BLaER1 (cell line): ENCODE measurements at regions not wholly inside any gene's neighbourhood (a gene's known extent, or its start where the extent isn't known, plus 50 kb on each side); places are given as distances from the start of the nearest gene placed in this dataset.
"Not testable (repeated sequence)": the region's sequence is repeated elsewhere in the genome, so short reads cannot be mapped to it uniquely, and the experiment has no call there.

Source experiments
- H3K27ac ChIP-seq: shearing (Covaris generic); formaldehyde crosslinking; 2 replicates; pipeline ENCODE4 v1.8.1; 2022
- H3K27me3 ChIP-seq: shearing (Covaris generic); formaldehyde crosslinking; 2 replicates; pipeline ENCODE4 v1.8.1; 2022
- H3K36me3 ChIP-seq: shearing (Covaris generic); formaldehyde crosslinking; 2 replicates; pipeline ENCODE4 v1.8.1; 2022
- H3K4me1 ChIP-seq: shearing (Covaris generic); formaldehyde crosslinking; 2 replicates; pipeline ENCODE4 v1.8.1; 2022
- H3K4me2 ChIP-seq: shearing (Covaris generic); formaldehyde crosslinking; 2 replicates; pipeline ENCODE4 v1.8.1; 2022
- H3K4me3 ChIP-seq: shearing (Covaris generic); formaldehyde crosslinking; 2 replicates; pipeline ENCODE4 v1.8.1; 2022
- H3K9ac ChIP-seq: shearing (Covaris generic); formaldehyde crosslinking; 2 replicates; pipeline ENCODE4 v1.8.1; 2022
- H3K9me3 ChIP-seq: shearing (Covaris generic); formaldehyde crosslinking; 2 replicates; pipeline ENCODE4 v1.8.1; 2022
- H4K20me1 ChIP-seq: shearing (Covaris generic); formaldehyde crosslinking; 2 replicates; pipeline ENCODE4 v1.8.1; 2022
- Cebpa-rat ChIP-seq: shearing (Covaris generic); IDR thresholded peaks from 2 replicates; pipeline ENCODE4 v1.8.1; 2022

DNA sequence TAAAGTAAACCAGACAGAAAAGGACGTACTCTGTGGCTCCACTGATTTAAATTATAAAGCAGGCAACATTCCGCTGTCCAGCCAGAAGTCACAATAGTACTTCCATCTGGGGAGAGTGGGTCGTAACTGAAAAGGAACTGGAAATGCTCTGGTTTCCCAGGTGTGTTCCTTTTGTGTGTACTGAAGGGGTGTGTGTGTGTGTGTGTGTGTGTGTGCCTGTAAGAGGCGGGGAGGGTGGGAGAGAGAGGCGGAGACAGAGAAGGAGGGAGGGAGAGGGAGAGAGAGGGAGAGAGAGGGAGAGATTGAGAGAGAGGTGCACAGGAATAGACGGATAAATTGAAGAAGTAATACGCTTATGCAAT is 178.4 kb upstream of the ZNF184 start:
- Histone ChIP-seq H3K27me3 (no peaks in the 10 kb centered on the region), H3K4me2 (no peak overlapping the region), H3K4me3 (no peak overlapping the region), H3K9ac (no peak overlapping the region), H4K20me1 (no peaks in the 10 kb centered on the region), H3K36me3 (no peaks in the 10 kb centered on the region), H3K4me1 (no peaks in the 10 kb centered on the region), H3K9me3 (peaks cover 27% of the 10 kb centered on the region), H3K27ac (no peak overlapping the region)
- TF ChIP-seq Cebpa-rat: no peak

DNA sequence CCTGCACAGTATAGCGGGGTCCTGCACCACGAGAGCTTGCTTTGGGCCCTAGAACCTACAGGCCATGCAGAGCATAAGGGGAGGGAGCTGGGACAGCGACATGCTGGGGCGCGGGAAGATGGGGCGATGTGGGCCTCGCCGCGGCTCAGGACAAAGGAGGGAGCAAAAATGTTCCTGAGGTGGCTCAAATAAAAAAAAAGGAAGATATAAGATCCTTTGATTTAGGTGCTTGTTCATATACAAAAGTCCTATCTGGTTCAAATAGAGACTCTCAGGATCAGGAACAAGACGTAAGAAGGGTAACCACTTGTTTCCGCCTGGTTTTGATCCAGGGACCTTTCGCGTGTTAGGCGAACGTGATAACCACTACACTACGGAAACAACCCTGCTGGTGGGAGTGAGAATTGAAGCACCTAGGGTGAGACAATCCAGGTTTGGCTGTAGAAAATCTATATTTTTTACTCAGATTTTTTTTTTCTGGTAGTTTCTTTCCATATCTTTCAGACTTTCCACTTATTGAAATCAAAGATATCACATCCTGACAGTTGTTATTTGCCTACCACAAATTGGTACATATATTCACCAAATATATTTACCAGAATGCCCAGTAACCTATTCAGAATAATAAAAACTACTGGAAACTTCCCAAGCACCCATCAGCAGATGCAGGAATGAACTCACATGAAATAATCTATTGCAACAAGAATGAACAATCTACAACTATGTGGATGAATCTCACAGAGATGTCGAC is 177.9 kb upstream of the ZNF184 start:
- Histone ChIP-seq H3K27ac (no peak overlapping the region), H3K27me3 (no peaks in the 10 kb centered on the region), H3K4me3 (no peak overlapping the region), H3K9ac (no peak overlapping the region), H3K9me3 (peaks cover 27% of the 10 kb centered on the region), H4K20me1 (no peaks in the 10 kb centered on the region), H3K4me2 (no peak overlapping the region), H3K36me3 (no peaks in the 10 kb centered on the region), H3K4me1 (no peaks in the 10 kb centered on the region)
- TF ChIP-seq Cebpa-rat: no peak

DNA sequence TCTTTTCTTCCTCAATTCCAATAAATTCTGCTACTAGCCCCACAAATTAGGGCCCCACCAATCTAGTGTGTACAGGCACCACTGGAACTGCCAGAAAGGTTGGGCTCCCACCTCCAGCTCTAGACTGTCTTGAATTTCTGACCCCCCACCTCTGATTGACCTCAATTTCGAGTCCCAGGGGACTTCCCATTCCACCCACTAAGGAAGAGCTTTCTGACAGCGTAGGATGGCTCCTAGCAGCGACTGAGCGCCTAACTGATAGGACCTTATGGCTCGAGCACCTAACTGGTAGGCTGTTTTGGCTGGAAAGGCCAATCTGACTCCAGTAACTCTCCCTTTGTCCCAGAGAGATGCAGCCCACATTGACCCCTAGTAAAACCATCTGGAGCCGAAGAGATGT is 171.6 kb upstream of the ZNF184 start:
- Histone ChIP-seq H3K27ac (no peak overlapping the region), H3K4me2 (no peak overlapping the region), H3K36me3 (no peaks in the 10 kb centered on the region), H3K27me3 (no peaks in the 10 kb centered on the region), H3K9me3 (no peaks in the 10 kb centered on the region), H3K9ac (no peak overlapping the region), H4K20me1 (no peaks in the 10 kb centered on the region), H3K4me1 (no peaks in the 10 kb centered on the region), H3K4me3 (no peak overlapping the region)
- TF ChIP-seq Cebpa-rat: no peak

DNA sequence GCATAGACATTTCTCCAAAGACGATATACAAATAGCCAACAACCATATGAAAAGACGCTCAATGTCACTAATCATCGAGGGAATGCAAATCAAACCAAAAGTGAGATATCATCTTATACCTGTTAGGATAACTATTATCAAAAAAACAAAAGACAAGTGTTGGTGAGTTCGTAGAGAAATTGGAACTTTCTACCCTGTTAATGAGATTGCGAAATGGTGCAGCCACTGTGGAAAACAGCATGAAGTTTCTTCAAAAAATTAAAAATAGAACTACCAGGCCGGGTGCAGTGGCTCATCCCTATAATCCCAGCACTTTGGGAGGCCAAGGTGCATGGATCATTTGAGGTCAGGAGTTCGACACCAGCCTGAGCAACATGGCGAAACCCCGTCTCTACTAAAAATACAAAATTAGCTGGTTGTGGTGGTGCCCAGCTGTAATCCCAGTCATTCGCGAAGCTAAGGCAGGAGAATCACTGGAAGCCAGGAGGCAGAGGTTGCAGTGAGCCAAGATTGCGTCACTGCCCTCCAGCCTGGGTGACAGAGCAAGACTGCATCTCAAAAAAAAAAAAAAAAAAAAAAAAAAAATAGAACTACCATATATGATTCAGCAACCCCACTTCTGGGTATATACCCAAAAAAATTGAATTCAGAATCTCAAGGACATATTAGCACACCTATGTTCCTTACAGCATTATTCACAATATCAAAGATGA is 170.0 kb upstream of the ZNF184 start:
- H4K20me1 ChIP-seq: no peaks in the 10 kb centered on the region
- no peak overlapping the region for H3K4me3 ChIP-seq
- H3K9ac ChIP-seq: no peak overlapping the region
- no peaks in the 10 kb centered on the region for H3K27me3 ChIP-seq
- H3K36me3 ChIP-seq: no peaks in the 10 kb centered on the region
- no peaks in the 10 kb centered on the region for H3K4me1 ChIP-seq
- H3K27ac ChIP-seq: no peak overlapping the region
- no peak for TF ChIP-seq Cebpa-rat
- H3K9me3 ChIP-seq: no peaks in the 10 kb centered on the region
- H3K4me2 ChIP-seq: no peak overlapping the region

DNA sequence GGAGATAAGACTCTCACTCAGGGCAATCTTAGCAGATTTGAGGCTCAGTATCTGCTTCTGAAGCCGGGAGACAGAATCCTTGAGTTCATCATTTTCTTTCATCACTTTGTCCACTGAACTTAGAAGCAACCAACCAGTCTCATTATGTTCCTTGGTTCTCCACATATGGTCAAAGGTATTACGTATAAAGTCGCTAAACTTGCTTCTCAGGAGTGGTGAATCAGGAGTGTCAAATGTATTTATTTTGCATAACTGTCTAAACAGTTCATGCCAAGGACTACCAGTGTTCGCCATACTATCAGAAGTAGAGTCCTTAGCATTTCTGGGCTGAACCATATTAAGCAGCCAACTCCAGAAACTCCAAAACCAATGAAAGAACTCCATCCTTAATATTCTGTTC is 163.0 kb upstream of the ZNF184 start:
- not testable (repeated sequence) for H3K4me3 ChIP-seq, H3K4me1 ChIP-seq, H3K27ac ChIP-seq, H3K4me2 ChIP-seq, H3K9ac ChIP-seq, H3K36me3 ChIP-seq, H3K27me3 ChIP-seq, H4K20me1 ChIP-seq
- H3K9me3 ChIP-seq: peaks cover 17% of the 10 kb centered on the region; the same call in 1 of the 2 replicates

DNA sequence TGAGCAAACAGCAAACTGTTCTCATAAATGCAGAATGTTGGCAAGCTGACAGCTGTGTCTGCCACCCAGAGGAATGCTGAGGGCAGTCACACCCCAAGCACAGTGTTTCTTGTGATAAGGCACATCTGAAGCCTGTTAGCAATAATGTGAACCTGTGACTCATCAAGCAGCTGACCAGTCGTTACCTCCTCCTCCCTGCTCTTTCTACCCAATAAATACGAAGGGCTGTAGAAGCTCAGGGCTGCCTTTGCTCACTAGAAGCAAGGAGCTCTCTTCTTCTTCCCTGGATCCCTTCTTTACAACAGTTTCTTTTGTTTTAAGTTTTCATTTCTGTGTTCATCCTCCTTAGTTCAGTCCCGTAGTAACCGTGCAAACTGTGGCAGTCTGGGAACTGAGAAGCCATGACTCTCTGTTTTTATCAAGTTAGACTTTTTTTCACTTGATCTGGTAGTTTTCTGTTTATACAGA is 160.3 kb upstream of the ZNF184 start:
- not testable (repeated sequence) for H3K4me1 ChIP-seq, H3K27ac ChIP-seq, H4K20me1 ChIP-seq, H3K4me2 ChIP-seq, H3K27me3 ChIP-seq, H3K4me3 ChIP-seq, H3K36me3 ChIP-seq, H3K9ac ChIP-seq
- peaks cover 17% of the 10 kb centered on the region; the same call in 1 of the 2 replicates for H3K9me3 ChIP-seq

DNA sequence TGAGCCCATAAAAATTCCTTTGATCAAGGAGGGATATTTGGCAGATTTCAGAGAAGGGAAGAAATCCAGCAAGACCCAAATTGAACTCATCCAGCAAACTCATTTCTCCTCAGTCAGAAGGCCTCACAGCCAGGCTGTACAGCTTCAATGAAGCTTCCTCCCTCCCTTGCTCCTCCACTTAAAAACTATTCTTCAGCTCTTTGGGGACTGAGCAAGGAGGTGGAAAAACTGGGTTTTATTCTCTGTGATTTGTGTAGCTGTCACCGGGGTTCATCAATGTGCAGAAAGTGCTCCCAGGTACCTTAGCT is 158.7 kb upstream of the ZNF184 start:
- Histone ChIP-seq H3K9me3 (peaks cover 17% of the 10 kb centered on the region; the same call in 1 of the 2 replicates), H4K20me1 (no peaks in the 10 kb centered on the region)

DNA sequence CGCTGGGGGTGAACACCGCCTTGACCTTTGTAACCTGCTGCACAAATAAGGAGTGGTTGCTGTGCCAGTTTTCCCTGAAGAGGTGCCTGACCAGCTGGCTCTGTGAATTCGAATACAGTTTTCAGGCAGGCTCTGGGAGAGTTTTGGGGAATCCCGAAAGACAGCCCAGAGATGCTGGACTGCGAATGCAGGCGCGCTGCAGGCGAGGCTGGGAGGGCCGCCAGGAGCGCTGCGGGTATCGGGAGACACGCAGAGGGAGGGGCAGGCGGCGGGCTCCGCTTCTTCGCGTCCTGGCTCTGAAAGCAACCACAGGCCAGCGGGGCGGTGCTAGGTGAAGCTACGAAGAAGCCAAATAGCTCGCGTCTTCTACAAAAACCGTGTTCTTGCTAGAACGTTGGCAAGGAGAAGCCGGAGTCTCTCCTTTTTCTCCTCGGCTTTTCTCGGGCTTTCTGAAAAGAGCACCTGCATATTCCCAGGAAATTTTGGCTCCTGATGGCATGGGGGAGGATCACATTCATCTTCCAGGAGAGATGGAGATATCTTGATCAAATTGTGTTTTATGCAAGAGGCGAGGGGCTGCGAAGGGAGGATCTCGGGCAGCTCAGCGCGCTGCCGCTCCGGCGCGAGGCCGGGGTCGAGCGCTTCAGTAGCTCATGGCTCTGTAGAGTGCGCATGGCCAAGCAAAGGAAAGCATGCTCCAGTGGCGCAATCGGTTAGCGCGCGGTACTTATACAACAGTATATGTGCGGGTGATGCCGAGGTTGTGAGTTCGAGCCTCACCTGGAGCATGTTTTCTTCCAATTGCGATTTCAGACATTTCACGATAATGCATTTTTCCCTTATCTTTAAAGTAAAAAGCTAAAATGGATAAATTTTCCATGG is 158.1 kb upstream of the ZNF184 start:
- no peak for TF ChIP-seq Cebpa-rat
- H3K4me1 ChIP-seq: no peaks in the 10 kb centered on the region
- no peak overlapping the region for H3K4me3 ChIP-seq
- no peak overlapping the region for H3K4me2 ChIP-seq
- H3K27ac ChIP-seq: no peak overlapping the region
- no peaks in the 10 kb centered on the region for H3K27me3 ChIP-seq
- no peak overlapping the region for H3K9ac ChIP-seq
- H3K36me3 ChIP-seq: no peaks in the 10 kb centered on the region
- no peaks in the 10 kb centered on the region for H4K20me1 ChIP-seq
- H3K9me3 ChIP-seq: peaks cover 17% of the 10 kb centered on the region; the same call in 1 of the 2 replicates

More for the DNA sequence above, 158.7 kb upstream of the ZNF184 start:
- no peaks in the 10 kb centered on the region for H3K4me1 ChIP-seq
- no peak overlapping the region for H3K9ac ChIP-seq
- H3K27ac ChIP-seq: no peak overlapping the region
- no peaks in the 10 kb centered on the region for H3K27me3 ChIP-seq
- TF ChIP-seq Cebpa-rat: no peak
- H3K4me2 ChIP-seq: no peak overlapping the region
- H3K4me3 ChIP-seq: no peak overlapping the region
- H3K36me3 ChIP-seq: no peaks in the 10 kb centered on the region

DNA sequence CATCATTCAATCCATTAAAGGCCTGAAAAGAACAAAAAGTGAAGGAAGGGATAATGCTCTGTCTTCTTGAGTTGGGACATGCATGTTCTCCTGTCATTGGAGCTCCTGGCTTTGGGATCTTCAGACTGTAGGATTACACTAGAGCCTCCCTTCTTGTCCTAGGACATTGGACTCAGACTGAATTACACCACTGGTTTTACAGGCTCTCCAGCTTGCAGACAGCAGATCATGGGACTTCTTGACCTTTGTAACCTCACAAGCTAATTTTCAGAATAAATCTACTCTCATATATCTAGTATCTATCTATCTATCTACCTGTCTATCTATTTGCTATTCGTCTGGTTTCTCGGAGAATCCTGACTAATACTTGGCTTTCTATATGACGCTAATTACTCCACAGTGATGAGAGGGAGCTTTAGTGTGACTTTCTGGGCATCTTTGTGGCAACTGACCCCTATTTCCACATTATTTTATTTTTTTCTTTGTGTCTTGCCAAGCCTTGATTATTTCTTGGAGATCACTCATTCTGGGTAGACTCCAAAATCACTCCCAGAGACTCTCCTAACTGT is 151.9 kb upstream of the ZNF184 start:
- Histone ChIP-seq H3K9ac (no peak overlapping the region), H3K4me2 (no peak overlapping the region), H3K36me3 (no peaks in the 10 kb centered on the region), H3K4me3 (no peak overlapping the region), H3K27ac (no peak overlapping the region), H3K9me3 (no peaks in the 10 kb centered on the region), H3K27me3 (no peaks in the 10 kb centered on the region), H4K20me1 (no peaks in the 10 kb centered on the region), H3K4me1 (no peaks in the 10 kb centered on the region)
- TF ChIP-seq Cebpa-rat: no peak

DNA sequence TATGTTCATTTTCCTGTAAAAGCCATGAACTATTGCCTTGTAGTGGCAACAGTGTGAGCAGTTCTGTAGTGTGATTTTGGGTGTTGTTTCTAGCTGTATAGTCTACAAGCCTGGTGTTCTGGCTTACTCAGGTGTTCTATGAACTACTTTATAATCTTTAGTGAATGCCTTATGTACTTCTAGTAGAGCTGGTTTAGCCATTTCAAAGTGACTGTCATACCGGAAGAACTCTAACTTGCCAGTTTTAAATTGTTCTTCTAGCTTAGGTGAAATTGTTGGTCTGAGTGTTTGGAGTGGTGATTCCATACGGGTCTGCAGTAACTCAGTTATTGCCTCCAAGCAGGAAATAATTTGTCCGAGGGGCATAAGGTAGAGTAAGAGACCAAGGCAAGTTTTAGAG is 150.2 kb upstream of the ZNF184 start:
- TF ChIP-seq Cebpa-rat: no peak
- Histone ChIP-seq H3K27ac (no peak overlapping the region), H3K27me3 (no peaks in the 10 kb centered on the region), H3K9me3 (no peaks in the 10 kb centered on the region), H3K4me3 (no peak overlapping the region), H3K9ac (no peak overlapping the region), H3K36me3 (no peaks in the 10 kb centered on the region), H4K20me1 (no peaks in the 10 kb centered on the region), H3K4me1 (no peaks in the 10 kb centered on the region), H3K4me2 (no peak overlapping the region)
